ENCODE measurements at regions not wholly inside any gene's neighbourhood (a gene's known extent, or its start where the extent isn't known, plus 50 kb on each side); places are given as distances from the start of the nearest gene placed in this dataset.

DNA sequence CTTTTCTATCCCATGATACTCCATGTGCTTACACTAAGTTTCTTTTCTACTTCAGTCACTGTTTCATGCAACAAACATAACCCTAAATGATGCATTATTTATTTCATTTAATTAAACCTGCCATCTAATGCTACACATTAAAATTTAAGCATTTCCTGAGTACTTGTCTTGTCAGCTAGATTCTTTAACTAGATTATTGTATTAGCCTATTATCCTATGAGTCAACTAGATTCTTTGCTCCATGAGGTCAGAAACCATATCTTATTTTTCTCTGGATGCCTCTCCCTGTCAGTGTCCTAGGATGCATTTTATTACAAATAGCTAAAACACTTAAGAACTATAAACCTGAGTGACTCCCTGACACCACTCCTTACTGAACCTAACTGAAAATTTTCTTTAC lies 652.4 kb downstream of the SLC4A3 start:
- TF ChIP-seq, protein P1, sequence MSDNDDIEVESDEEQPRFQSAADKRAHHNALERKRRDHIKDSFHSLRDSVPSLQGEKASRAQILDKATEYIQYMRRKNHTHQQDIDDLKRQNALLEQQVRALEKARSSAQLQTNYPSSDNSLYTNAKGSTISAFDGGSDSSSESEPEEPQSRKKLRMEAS (CRISPR knock-in tag; IDR thresholded peaks at IDR 0.05): no peak
- TF ChIP-seq ZNF423 (CRISPR knock-in tag; IDR thresholded peaks at IDR 0.05) (no peak), SP1 (CRISPR knock-in tag; conservative IDR thresholded peaks at IDR 0.05) (no peak), SMAD3 (CRISPR knock-in tag; IDR thresholded peaks at IDR 0.05; ENCODE audit: borderline replicate concordance) (no peak), CREM (CRISPR knock-in tag; IDR thresholded peaks at IDR 0.05) (no peak), ZNF138 (CRISPR knock-in tag; conservative IDR thresholded peaks at IDR 0.05) (no peak), ELF4 (CRISPR knock-in tag; IDR thresholded peaks at IDR 0.05; ENCODE audit: low read depth) (no peak)
- TF ChIP-seq, protein P2, sequence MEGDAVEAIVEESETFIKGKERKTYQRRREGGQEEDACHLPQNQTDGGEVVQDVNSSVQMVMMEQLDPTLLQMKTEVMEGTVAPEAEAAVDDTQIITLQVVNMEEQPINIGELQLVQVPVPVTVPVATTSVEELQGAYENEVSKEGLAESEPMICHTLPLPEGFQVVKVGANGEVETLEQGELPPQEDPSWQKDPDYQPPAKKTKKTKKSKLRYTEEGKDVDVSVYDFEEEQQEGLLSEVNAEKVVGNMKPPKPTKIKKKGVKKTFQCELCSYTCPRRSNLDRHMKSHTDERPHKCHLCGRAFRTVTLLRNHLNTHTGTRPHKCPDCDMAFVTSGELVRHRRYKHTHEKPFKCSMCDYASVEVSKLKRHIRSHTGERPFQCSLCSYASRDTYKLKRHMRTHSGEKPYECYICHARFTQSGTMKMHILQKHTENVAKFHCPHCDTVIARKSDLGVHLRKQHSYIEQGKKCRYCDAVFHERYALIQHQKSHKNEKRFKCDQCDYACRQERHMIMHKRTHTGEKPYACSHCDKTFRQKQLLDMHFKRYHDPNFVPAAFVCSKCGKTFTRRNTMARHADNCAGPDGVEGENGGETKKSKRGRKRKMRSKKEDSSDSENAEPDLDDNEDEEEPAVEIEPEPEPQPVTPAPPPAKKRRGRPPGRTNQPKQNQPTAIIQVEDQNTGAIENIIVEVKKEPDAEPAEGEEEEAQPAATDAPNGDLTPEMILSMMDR (IDR thresholded peaks at IDR 0.05): no peak
- TF ChIP-seq, protein P3, sequence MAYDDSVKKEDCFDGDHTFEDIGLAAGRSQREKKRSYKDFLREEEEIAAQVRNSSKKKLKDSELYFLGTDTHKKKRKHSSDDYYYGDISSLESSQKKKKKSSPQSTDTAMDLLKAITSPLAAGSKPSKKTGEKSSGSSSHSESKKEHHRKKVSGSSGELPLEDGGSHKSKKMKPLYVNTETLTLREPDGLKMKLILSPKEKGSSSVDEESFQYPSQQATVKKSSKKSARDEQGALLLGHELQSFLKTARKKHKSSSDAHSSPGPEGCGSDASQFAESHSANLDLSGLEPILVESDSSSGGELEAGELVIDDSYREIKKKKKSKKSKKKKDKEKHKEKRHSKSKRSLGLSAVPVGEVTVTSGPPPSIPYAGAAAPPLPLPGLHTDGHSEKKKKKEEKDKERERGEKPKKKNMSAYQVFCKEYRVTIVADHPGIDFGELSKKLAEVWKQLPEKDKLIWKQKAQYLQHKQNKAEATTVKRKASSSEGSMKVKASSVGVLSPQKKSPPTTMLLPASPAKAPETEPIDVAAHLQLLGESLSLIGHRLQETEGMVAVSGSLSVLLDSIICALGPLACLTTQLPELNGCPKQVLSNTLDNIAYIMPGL (CRISPR knock-in tag; IDR thresholded peaks at IDR 0.05): no peak
- TF ChIP-seq, protein P4, sequence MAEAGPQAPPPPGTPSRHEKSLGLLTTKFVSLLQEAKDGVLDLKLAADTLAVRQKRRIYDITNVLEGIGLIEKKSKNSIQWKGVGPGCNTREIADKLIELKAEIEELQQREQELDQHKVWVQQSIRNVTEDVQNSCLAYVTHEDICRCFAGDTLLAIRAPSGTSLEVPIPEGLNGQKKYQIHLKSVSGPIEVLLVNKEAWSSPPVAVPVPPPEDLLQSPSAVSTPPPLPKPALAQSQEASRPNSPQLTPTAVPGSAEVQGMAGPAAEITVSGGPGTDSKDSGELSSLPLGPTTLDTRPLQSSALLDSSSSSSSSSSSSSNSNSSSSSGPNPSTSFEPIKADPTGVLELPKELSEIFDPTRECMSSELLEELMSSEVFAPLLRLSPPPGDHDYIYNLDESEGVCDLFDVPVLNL (CRISPR knock-in tag; IDR thresholded peaks at IDR 0.05; ENCODE audit: borderline replicate concordance, low read depth): no peak
- TF ChIP-seq, protein P5, sequence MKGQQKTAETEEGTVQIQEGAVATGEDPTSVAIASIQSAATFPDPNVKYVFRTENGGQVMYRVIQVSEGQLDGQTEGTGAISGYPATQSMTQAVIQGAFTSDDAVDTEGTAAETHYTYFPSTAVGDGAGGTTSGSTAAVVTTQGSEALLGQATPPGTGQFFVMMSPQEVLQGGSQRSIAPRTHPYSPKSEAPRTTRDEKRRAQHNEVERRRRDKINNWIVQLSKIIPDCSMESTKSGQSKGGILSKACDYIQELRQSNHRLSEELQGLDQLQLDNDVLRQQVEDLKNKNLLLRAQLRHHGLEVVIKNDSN (CRISPR knock-in tag; IDR thresholded peaks at IDR 0.05): no peak

All from WTC11 (cell line).